Glomerular visceral epithelial cell (primary cell): ENCODE measurements at regions not wholly inside any gene's neighbourhood (a gene's known extent, or its start where the extent isn't known, plus 50 kb on each side); places are given as distances from the start of the nearest gene placed in this dataset.

Experiments used
- DNase-seq: peaks from one replicate; pipeline ENCODE4 v3.0.0-alpha.2; 2016; ENCODE audit errors: extremely low spot score

DNA sequence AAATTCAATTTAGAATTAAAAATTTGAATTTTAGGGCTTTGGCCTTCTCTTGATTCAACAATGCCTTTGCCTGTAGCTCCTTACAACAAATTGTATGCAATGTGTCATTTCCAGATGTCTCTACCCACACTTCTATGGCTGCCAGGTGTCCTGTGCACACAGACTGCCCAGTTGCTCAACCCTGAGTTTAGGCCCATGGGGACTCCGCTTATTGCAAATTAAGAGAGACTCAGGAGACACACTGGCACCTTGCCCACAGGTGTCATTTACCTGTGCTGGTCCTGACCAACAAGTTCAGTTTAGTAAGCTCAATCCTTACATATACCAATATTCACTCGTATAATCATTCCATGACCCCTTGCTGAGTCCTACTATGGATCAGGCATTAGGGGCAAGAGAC is 236.1 kb downstream of the OMA1 start:
- no peak for DNase-seq

GRCh38 chr1:58308206-58308605 is 238.3 kb downstream of the OMA1 start:
- no peak for DNase-seq

GRCh38 chr1:58307431-58307830 is 239.1 kb downstream of the OMA1 start:
- no peak for DNase-seq

- no peak for DNase-seq
Measured at GRCh38 chr1:58305622-58306021, 240.9 kb downstream of the OMA1 start.

- DNase-seq: no peak
Measured at GRCh38 chr1:58304346-58304975, 242.1 kb downstream of the OMA1 start.

DNA sequence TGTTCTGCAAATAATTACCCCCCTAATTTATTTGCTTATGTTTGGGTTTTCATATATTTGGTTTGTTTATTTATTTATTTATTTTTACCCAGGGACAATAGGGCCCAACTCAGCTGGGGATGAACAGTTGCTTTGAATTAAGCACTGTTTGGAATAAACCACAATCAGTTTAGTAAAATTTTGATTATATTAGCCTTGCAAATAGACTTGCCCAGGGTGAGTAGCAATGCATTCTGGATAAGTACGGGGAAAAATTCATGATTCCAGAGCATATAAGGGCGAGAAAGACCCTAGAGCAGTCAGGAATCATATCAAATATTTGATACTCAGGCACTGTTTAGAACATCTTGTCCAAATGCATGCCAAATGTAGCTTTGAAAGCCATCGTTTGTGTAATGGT is 242.7 kb downstream of the OMA1 start:
- no peak for DNase-seq

GRCh38 chr1:58293388-58293787 is 253.1 kb downstream of the OMA1 start:
- DNase-seq: no peak

DNA sequence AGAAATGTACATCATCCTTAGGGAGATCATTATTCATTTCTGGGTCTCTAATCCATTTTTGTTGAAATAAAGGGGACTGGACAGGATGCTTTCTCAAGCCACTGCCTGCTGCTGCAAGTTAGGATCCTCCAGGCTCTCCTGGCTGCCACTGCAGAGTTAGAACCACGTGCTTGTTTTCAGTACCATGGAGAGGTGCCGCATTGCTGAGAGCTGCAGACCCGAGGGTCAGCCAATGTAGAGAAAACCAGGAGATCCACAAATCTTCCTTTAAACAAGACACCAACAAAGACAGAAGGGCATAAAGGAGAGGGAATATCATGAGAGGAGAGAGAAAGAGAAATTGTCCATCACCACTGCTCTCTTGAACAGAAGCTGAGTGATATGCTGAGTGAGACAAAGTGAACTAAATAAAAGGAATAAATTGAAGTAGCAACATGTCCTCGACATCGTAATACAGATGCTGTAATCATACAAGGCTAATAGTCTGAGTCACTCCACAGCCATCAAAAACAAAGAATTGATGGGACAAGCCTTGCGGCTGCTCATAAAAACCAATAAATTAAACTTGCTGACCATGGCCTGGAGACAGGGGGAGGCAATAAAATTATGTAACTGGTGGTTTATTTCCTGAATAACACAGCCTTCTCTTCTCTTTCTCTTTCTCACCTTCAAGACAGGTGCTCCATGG is 255.7 kb downstream of the OMA1 start:
- peak; percentile 3 for DNase-seq

DNA sequence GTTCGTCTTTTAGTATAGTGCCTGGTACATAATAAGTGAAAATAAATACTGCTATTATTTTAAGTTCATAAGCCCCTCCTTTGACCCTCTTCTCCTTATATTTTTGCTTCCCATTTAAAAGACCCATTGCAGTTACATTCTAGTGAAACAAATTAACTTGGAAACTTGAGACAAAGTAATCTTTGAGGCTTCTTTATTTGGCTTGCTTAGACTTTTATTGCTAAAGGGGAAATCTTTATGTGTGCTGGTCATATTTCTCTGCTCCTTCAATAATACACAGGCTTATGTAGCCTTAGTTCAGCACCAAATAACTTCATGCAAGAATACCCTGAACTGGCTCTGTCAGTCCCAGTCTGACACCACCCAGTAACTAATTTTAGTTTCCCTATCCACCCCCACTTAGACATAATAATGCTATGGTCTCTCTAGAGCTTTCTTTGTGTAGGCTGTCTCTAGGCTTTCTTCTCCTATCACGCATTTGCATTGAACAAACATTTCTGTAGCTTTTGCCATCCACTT is 257.8 kb downstream of the OMA1 start:
- no peak for DNase-seq

GRCh38 chr1:58287894-58288623 is 258.5 kb downstream of the OMA1 start:
- DNase-seq: no peak

- no peak for DNase-seq
Measured at GRCh38 chr1:58284225-58284510, 262.4 kb downstream of the OMA1 start.

DNA sequence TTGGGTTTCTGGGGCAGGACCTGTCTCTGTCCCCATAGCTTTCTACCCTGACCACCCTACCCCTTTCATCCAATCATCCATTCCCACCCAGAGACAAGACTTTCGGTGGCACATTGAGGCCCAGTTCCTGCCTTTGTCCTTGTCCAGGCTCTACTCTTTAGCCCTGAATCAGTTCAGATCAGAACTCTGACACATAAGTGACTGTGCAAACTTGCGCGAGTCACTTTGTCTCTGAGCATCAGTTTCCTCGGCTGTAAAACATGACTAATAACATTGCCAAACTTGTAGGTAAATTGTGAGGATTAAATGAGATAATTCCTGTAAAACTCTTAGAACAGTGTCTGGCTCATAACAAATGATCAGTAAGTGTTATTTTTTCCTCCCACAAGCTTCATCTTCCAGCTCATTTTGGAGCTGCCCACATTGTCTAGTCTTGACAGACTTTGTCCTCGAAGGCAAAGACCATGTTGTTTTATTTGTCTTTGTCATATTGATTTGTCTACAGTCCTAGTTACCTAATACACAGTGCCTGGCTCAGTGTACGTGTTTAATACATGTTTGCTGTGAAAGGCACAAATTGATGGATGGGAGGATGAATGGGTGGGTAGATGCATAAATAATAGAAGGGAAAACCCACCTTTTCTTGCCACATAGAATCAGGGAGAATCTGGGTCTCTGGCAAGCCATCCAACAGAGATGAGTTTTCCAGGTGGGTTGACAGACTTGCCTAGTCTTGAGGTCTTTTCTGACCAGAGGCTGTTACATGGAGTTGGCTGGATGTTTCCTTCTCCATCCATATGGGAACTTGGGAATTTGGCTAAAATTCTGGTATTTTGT is 262.9 kb downstream of the OMA1 start:
- no peak for DNase-seq

DNA sequence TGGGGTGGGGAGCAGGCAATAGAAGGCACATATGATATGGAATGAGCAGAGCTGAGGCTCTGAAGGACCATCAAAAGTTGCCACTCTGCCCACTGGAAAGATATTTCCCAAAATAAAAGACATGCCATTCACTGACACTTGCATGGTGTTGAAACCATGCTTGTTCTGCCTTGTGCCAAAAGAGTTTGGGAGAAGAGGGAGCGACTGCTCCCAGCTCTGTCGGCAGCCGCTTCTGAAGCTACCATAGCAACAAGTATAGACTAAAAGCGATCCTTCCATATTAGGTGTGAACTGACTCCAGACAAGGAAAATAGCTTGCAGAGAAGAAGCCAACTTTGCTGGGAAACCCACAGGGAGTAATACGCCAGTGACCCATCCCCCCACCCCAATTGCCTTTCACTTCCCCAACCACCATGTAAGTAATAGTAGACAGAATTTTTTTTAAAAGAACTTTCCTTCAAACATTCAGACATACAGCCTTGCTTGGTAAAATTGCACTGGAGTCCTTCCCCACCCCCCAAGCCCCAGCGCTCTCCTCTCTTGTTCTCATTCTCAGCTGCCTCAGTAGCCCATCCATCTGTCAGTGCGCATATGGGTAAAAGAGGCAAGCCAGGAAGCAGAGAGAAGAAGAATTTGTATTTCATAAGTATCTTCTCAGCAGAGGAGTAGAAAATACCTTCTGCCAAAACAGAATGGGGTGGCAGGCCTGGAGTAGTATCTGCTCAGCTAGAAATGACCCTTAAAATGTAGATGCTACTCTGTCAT is 263.7 kb downstream of the OMA1 start:
- no peak for DNase-seq

- DNase-seq: no peak
Measured at GRCh38 chr1:58266242-58266641, 280.3 kb downstream of the OMA1 start.

DNA sequence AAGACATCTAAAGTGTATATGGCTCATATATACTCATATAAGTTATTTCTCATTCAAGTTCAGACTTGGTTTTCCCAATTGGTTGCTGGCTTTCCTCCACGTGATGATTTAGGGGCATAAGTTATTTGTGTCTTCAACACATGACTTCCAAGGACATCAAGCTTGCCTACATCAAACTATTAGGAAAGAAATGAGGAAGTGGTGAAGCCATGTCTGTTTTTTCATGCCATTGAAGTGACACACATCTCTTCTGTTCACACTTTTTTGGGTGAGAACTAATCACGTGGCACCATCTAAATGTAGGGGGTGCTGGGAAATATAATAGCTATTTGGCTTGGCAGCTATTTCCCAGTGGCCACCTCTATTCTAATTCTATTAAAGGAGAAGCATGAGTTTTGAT is 282.1 kb downstream of the OMA1 start:
- DNase-seq: no peak

DNA sequence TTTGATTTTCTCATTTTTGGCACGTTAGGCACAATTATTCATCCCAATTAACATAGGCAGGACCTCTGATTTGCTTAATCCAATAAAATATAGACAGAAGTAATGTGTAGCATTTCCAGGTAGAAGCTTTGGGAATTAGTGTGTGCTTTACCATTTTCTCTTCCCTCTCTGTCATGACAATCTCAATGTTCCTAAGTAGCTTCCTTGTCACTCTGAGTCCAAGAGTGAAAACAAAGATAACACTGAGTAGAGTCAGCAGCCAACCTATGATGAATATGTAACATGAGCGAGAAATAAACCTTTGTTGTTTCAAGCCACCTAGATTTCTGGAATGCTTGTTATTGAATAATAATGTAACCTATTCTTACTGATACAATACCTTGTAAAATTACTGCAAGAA is 283.8 kb downstream of the OMA1 start:
- no peak for DNase-seq

DNA sequence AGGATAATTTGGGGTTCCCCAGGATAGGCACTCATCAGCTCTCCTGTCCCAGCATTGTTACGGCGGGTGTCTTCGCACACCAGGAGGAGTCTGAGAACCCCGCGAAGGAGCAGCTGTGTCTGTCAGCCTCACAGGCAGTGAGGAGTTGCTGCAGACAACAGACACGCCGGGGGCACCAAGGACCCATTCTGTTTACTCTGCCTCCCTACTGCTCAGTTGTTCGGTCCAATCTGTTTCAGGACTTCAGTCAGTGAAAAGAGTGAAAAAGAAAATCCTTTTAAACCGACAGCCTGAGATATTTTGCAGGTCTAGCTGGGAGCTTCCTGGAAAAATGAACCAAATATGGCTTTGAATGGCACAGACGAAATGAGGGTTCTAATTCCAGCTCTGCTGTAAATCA is 288.4 kb downstream of the OMA1 start:
- no peak for DNase-seq

GRCh38 chr1:58257003-58257402 is 289.5 kb downstream of the OMA1 start:
- DNase-seq: no peak

DNA sequence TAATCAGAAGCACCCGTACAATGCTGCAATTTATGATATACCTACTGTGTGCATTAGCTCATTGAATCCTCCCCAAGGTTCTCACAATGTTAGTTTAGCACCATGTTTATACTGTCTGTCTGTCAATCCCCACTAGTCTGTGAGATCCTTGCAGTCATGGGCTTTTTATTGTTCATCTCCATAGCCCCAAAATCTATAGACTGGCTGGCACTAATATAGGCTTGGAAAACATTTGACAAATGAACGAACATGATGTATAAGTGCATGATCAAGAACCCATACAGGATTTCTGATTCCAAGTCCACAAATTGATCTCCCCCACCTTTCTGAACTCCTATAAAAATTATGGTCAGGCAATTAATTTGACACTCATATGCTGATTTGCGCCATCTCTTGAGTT is 290.0 kb downstream of the OMA1 start:
- DNase-seq: no peak

- DNase-seq: no peak
Measured at GRCh38 chr1:58256041-58256440, 290.5 kb downstream of the OMA1 start.

DNA sequence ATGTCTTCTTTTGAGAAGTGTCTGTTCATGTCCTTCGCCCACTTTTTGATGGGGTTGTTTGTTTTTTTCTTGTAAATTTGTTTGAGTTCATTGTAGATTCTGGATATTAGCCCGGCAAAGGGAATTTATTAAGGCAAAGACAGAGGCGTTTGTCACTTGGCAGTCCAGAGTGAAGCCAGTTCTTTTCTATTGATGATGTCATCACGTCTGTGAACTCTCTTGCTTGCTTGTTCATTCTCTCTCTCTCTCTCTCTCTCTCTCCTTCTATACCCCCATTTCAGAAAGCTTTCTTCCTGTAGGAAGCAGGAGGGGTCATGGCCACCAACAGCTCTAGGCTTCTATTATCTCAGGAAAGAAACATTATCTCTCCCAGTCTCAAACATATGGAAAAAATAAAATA is 291.3 kb downstream of the OMA1 start:
- no peak for DNase-seq
